RWPE2 (cell line): ENCODE measurements at regions not wholly inside any gene's neighbourhood (a gene's known extent, or its start where the extent isn't known, plus 50 kb on each side); places are given as distances from the start of the nearest gene placed in this dataset.

Source experiments
- ATAC-seq: fragments of 200-7000 bp; cut with Tn5 transposase; 3 replicates; pipeline ENCODE4 v1.9.1; 2021; ENCODE audit warnings: low read depth
- DNase-seq: peaks from one replicate; pipeline ENCODE4 v3.0.0-alpha.2; 2020; ENCODE audit warnings: low spot score
- H3K27ac ChIP-seq: fragments of 450-650 bp; 2 replicates; pipeline ENCODE4 v1.5.1; 2017; ENCODE audit warnings: mild to moderate bottlenecking; ENCODE audit not compliant: poor library complexity, severe bottlenecking
- H3K27me3 ChIP-seq: fragments of 250-450 bp; sonication (Bioruptor Pico); 2 replicates; pipeline ENCODE4 v1.5.1; 2021; ENCODE audit warnings: mild to moderate bottlenecking, moderate library complexity; ENCODE audit not compliant: insufficient read depth, poor library complexity, severe bottlenecking
- H3K36me3 ChIP-seq: fragments of 250-450 bp; sonication (Bioruptor Pico); 2 replicates; pipeline ENCODE4 v1.5.1; 2020; ENCODE audit warnings: low read depth, mild to moderate bottlenecking, moderate library complexity
- H3K4me1 ChIP-seq: fragments of 250-450 bp; sonication (Bioruptor Pico); 2 replicates; pipeline ENCODE4 v1.5.1; 2021; ENCODE audit warnings: mild to moderate bottlenecking, moderate library complexity; ENCODE audit not compliant: insufficient read depth, poor library complexity, severe bottlenecking
- H3K4me3 ChIP-seq: fragments of 250-450 bp; sonication (Bioruptor Pico); 2 replicates; pipeline ENCODE4 v1.5.1; 2021; ENCODE audit warnings: mild to moderate bottlenecking, moderate library complexity; ENCODE audit not compliant: severe bottlenecking
- H3K9me3 ChIP-seq: fragments of 250-450 bp; sonication (Bioruptor Pico); 2 replicates; pipeline ENCODE4 v1.5.1; 2021; ENCODE audit warnings: mild to moderate bottlenecking, moderate library complexity; ENCODE audit not compliant: severe bottlenecking
- TF ChIP-seq, protein P1 (sequence below): fragments of 450-650 bp; IDR thresholded peaks from one replicate; pipeline ENCODE4 v1.5.1; 2017; ENCODE audit warnings: mild to moderate bottlenecking, moderate library complexity; ENCODE audit not compliant: poor library complexity, severe bottlenecking

DNA sequence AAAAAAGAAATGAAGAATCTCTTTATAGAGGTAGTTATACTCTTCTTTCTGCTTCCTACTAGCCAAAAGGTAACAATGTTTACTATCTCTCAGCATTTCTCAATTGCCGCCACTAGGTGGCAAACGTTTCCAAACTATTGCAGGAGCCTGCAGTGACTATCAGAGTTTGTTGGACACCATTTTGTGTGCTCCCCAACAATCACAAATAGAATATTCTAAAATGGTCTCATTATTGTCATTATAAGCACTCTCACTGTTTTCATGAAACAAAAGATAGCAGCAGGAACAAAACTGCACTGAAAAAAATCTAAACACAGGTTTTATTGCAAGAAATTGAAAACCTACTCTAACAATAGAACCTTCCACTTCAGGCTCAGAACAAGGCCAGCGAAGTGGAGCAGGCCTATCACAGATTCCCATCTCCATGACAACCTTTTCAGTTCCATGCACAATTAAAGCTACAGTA is 83.9 kb upstream of the PLPPR4 start:
- Histone ChIP-seq H3K27me3 (no peaks in the 10 kb centered on the region), H3K27ac (no peak overlapping the region), H3K4me3 (no peak overlapping the region), H3K36me3 (no peaks in the 10 kb centered on the region), H3K4me1 (no peaks in the 10 kb centered on the region), H3K9me3 (no peaks in the 10 kb centered on the region)
- DNase-seq, result no peak
- TF ChIP-seq, protein P1, sequence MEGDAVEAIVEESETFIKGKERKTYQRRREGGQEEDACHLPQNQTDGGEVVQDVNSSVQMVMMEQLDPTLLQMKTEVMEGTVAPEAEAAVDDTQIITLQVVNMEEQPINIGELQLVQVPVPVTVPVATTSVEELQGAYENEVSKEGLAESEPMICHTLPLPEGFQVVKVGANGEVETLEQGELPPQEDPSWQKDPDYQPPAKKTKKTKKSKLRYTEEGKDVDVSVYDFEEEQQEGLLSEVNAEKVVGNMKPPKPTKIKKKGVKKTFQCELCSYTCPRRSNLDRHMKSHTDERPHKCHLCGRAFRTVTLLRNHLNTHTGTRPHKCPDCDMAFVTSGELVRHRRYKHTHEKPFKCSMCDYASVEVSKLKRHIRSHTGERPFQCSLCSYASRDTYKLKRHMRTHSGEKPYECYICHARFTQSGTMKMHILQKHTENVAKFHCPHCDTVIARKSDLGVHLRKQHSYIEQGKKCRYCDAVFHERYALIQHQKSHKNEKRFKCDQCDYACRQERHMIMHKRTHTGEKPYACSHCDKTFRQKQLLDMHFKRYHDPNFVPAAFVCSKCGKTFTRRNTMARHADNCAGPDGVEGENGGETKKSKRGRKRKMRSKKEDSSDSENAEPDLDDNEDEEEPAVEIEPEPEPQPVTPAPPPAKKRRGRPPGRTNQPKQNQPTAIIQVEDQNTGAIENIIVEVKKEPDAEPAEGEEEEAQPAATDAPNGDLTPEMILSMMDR, result peak; percentile 88
- peak; percentile 85 for ATAC-seq

DNA sequence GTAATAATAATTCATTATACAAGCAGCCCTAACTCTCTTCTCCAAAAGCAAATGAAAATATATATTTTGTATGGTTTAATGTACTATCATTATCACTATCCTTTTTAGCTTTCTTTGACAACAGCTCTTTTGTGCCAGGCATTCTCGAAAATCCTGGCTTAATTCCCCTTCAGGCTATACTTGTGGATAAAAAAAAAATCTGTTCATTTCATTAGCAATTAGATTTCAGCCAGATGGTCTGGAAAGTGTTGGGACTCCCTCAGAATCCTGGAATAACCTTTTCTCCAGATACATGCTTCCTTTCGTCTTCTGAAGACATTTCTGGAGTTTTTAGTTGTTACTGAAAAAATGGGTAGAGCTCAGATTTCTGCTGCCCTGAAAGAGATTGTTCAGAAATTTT is 83.4 kb upstream of the PLPPR4 start:
- TF ChIP-seq, protein P1, result no peak
- H3K9me3 ChIP-seq, result no peaks in the 10 kb centered on the region
- H3K27ac ChIP-seq, result no peak overlapping the region
- no peak overlapping the region for H3K4me3 ChIP-seq
- H3K4me1 ChIP-seq, result no peaks in the 10 kb centered on the region
- no peaks in the 10 kb centered on the region for H3K27me3 ChIP-seq
- ATAC-seq, result no peak
- no peak for DNase-seq
- no peaks in the 10 kb centered on the region for H3K36me3 ChIP-seq

DNA sequence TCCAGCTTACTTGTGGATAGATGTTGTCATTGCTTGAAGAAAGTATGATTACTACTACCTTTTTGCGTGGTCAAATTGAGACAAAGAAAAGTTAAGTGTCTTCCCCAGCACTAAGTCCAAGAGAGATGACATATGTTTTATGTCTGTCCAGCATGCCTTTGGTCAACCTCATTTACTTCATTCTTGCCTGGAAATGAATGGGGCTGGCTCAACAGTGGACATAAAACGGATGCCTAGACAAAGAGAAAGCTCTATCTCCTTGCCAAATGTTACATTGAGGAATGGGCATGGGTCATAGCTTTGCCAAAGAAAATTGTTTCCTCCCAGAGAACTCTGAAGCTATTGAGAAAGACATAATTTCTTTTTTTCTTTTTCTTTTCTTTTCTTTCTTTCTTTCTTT is 82.4 kb upstream of the PLPPR4 start:
- Histone ChIP-seq H3K27me3 (no peaks in the 10 kb centered on the region), H3K36me3 (no peaks in the 10 kb centered on the region), H3K4me3 (no peak overlapping the region), H3K4me1 (no peaks in the 10 kb centered on the region), H3K27ac (no peak overlapping the region), H3K9me3 (no peaks in the 10 kb centered on the region)
- DNase-seq (no peak), ATAC-seq (no peak)
- TF ChIP-seq, protein P1, result no peak

DNA sequence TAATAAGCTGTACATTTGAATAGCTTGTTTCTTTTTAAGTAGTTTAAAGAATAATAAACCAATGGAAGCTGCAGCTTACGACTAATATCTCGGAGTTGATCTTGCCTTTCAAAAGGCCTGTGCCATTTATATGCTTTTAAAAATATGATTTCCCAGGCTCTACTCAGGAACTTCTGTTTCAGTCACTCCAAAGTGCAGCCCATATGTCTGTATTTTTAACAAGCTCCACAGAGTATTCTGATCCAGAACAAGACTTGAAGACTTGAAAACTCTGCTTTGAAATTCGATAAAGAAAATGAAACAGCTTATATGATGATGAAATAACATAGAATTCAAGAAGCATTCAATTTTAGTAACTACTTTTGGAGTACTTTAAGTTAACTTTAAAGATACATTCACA is 79.1 kb upstream of the PLPPR4 start:
- ATAC-seq (no peak), DNase-seq (no peak)

DNA sequence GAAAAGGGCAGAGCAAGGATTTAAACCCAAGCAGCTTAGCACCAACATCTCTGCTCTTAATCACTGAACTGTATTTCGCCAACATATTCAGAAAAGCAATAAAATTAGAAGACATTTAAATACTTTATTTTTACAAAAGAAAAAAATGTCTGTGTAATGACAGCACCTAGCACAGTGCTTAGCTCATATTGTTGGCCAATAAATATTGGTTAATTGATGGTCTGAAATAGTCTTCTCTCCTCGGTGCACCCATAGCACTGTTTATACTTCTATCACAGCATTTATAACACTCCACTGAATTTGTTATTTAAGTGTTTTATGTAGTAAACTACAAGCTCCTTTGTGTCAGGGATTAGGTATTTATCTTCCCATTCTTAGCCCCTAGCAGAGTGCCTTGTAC is 70.9 kb upstream of the PLPPR4 start:
- no peak for ATAC-seq
- no peaks in the 10 kb centered on the region for H3K4me1 ChIP-seq
- no peaks in the 10 kb centered on the region for H3K9me3 ChIP-seq
- no peak overlapping the region for H3K4me3 ChIP-seq
- H3K36me3 ChIP-seq, result no peaks in the 10 kb centered on the region
- H3K27me3 ChIP-seq, result no peaks in the 10 kb centered on the region
- TF ChIP-seq, protein P1, result no peak
- no peak overlapping the region for H3K27ac ChIP-seq
- no peak for DNase-seq

More for the DNA sequence above, 79.1 kb upstream of the PLPPR4 start:
- TF ChIP-seq, protein P1, result no peak
- Histone ChIP-seq H3K4me1 (no peaks in the 10 kb centered on the region), H3K36me3 (no peaks in the 10 kb centered on the region), H3K27me3 (no peaks in the 10 kb centered on the region), H3K27ac (no peak overlapping the region), H3K4me3 (no peak overlapping the region), H3K9me3 (no peaks in the 10 kb centered on the region)
